B cell (primary cell): ENCODE measurements at regions not wholly inside any gene's neighbourhood (a gene's known extent, or its start where the extent isn't known, plus 50 kb on each side); places are given as distances from the start of the nearest gene placed in this dataset.

Experiments used
- ATAC-seq: fragments of 200-7000 bp; cut with Tn5 transposase; one replicate; pipeline ENCODE4 v1.10.0; 2021; ENCODE audit warnings: low read depth, mild to moderate bottlenecking, moderate number of reproducible peaks, moderate library complexity
- CTCF ChIA-PET: fragments of 350-600 bp; sonication (Branson Sonifier 250); formaldehyde crosslinking; loops from one replicate; lab custom pipeline; 2021; ENCODE audit warnings: antibody characterized with exemption, inconsistent platforms; lab: Charles Lee
- POLR2A ChIA-PET: fragments of 350-600 bp; sonication (Branson Sonifier 250); formaldehyde crosslinking; loops from one replicate; lab custom pipeline; 2021; ENCODE audit warnings: antibody characterized with exemption; lab: Charles Lee
- DNase-seq: peaks from one replicate; pipeline ENCODE4 v3.0.0; 2013
- H2AFZ ChIP-seq: 2 replicates; pipeline ENCODE4 v1.6.1; 2012; ENCODE audit warnings: mild to moderate bottlenecking, low read depth, low read length; ENCODE audit not compliant: insufficient read depth, poor library complexity, severe bottlenecking
- H3K27ac ChIP-seq, 2 donors: 1 replicate in 1 of 2; 2 replicates in 1 of 2; pipeline ENCODE4 v1.5.1; 2012 to 2013; ENCODE audit warnings: low read length in 2 of 2, mild to moderate bottlenecking in 2 of 2, moderate library complexity in 1 of 2
- H3K27me3 ChIP-seq, 4 experiments: fragments of 200-600 bp in 1 of 4; sonication (generic) in 1 of 4; replicated peaks in 1 of 4; 1 replicate in 2 of 4; 2 replicates in 2 of 4; pipeline versions ENCODE4 v1.6.1 to v1.7.0; 2013 to 2016; ENCODE audit warnings: low read length in 3 of 4, mild to moderate bottlenecking in 2 of 4, mixed read lengths in 1 of 4, moderate library complexity in 1 of 4; ENCODE audit not compliant: insufficient read depth in 4 of 4, control insufficient read depth in 3 of 4; ENCODE audit errors: control extremely low read depth in 1 of 4
- H3K36me3 ChIP-seq, 2 experiments: replicated peaks in 1 of 2; 1 replicate in 1 of 2; 2 replicates in 1 of 2; pipeline versions ENCODE4 v1.6.1 to v1.7.1; 2013; ENCODE audit warnings: low read length in 1 of 2; ENCODE audit not compliant: insufficient read depth in 2 of 2, control insufficient read depth in 1 of 2; ENCODE audit errors: control extremely low read depth in 1 of 2, extremely low read depth in 1 of 2
- H3K4me1 ChIP-seq, 2 donors: fragments of 200-600 bp in 1 of 2; sonication (generic) in 1 of 2; 1 replicate in 1 of 2; 2 replicates in 1 of 2; pipeline versions ENCODE4 v1.5.1 to v1.6.1; 2013 to 2017; ENCODE audit warnings: low read length in 2 of 2; ENCODE audit not compliant: control insufficient read depth in 2 of 2, insufficient read depth in 2 of 2
- H3K4me2 ChIP-seq: replicated peaks from 2 replicates; pipeline ENCODE3; 2012; ENCODE audit warnings: mild to moderate bottlenecking, low read depth, low read length; ENCODE audit not compliant: poor library complexity, severe bottlenecking
- H3K4me3 ChIP-seq, 5 experiments: fragments of 200-600 bp in 1 of 5; sonication (generic) in 1 of 5; 1 replicate in 3 of 5; 2 replicates in 2 of 5; pipeline versions ENCODE4 v1.5.1 to v1.7.0; 2011 to 2016; ENCODE audit warnings: low read length in 4 of 5, mild to moderate bottlenecking in 4 of 5, low read depth in 2 of 5, control low read depth in 1 of 5, moderate library complexity in 1 of 5; ENCODE audit not compliant: insufficient read depth in 1 of 5; ENCODE audit errors: control extremely low read depth in 1 of 5, extremely low read depth in 1 of 5
- H3K79me2 ChIP-seq: fragments of 200-600 bp; sonication (generic); one replicate; pipeline ENCODE4 v1.6.0; 2016; ENCODE audit warnings: low read length; ENCODE audit not compliant: control insufficient read depth, insufficient read depth
- H3K9ac ChIP-seq: fragments of 200-600 bp; sonication (generic); 2 replicates; pipeline ENCODE4 v1.6.1; 2017; ENCODE audit warnings: mild to moderate bottlenecking, low read length, moderate library complexity
- H3K9me3 ChIP-seq, 3 donors: one replicate each; pipeline versions ENCODE4 v1.6.1 to v1.7.1; 2013; ENCODE audit warnings: low read length in 2 of 3; ENCODE audit not compliant: control insufficient read depth in 2 of 3, insufficient read depth in 1 of 3; ENCODE audit errors: control extremely low read depth in 1 of 3
- H4K20me1 ChIP-seq: 2 replicates; pipeline ENCODE4 v1.6.0; 2012; ENCODE audit warnings: mild to moderate bottlenecking, low read length; ENCODE audit not compliant: insufficient read depth, control insufficient read depth, poor library complexity, severe bottlenecking
- H3K27ac Mint-ChIP-seq: one replicate; pipeline ENCODE4 v1.8.0; 2021; ENCODE audit warnings: mixed read lengths
- H3K27me3 Mint-ChIP-seq: one replicate; pipeline ENCODE4 v1.8.0; 2021; ENCODE audit warnings: mixed read lengths
- H3K4me1 Mint-ChIP-seq: one replicate; pipeline ENCODE4 v1.8.0; 2021; ENCODE audit warnings: mixed read lengths
- H3K4me3 Mint-ChIP-seq: one replicate; pipeline ENCODE4 v1.8.0; 2021; ENCODE audit warnings: mixed read lengths
- H3K9me3 Mint-ChIP-seq: one replicate; pipeline ENCODE4 v1.8.0; 2022; ENCODE audit warnings: mixed read lengths; ENCODE audit not compliant: insufficient read depth
- EZH2 ChIP-seq: IDR thresholded peaks from 2 replicates; pipeline ENCODE4 v1.6.1; 2012; ENCODE audit warnings: borderline replicate concordance, low read depth, mild to moderate bottlenecking, moderate library complexity, low read length; ENCODE audit not compliant: insufficient read depth, poor library complexity, severe bottlenecking
- WGBS: methylation state at CpG from one replicate; pipeline ENCODE4 v1.1.5; 2013; ENCODE audit warnings: missing lambda C conversion rate; ENCODE audit not compliant: insufficient coverage; 5-methylcytosine and 5-hydroxymethylcytosine counted together
- intact Hi-C: fragments of 100-400 bp; cut with micrococcal nuclease; formaldehyde crosslinking; loops from one replicate; pipeline ENCODE4 v1.10.0; 2022
- TF ChIP-seq, protein P1 (sequence below): fragments of 200-600 bp; IDR thresholded peaks from one replicate; pipeline ENCODE4 v1.8.0; 2022; ENCODE audit warnings: antibody characterized with exemption, mild to moderate bottlenecking

DNA sequence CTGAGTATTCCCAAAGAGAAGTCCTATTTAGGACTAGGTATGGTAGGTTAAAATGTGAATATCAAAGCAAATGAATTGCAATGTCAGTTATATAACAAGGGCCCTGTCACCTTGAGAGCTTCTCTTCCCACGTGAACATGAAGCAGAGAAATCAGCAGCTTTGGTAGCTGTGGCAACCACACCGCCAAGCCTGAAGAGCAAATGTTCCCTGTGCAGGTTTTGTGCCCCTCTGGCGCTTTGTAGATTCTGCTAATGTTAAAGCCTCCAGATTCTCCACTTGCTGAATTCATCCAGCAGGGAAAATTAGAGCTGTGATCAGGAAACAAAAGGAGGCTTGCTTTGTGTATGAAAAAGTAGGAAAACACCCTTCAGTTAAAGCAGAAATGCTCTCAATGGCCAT is 322.6 kb downstream of the RBM43 start:
- Histone ChIP-seq H3K4me3 (no peak overlapping the region), H3K79me2 (no peaks in the 10 kb centered on the region), H3K9me3 (no peaks in the 10 kb centered on the region), H3K4me2 (no peak overlapping the region), H3K4me1 (no peaks in the 10 kb centered on the region), H3K9ac (no peak overlapping the region), H3K27me3 (no peaks in the 10 kb centered on the region), H2AFZ (no peak overlapping the region), H4K20me1 (no peaks in the 10 kb centered on the region), H3K36me3 (no peaks in the 10 kb centered on the region), H3K27ac (no peak overlapping the region)
- Mint-ChIP-seq H3K4me1 (no peaks in the 10 kb centered on the region), H3K27me3 (no peaks in the 10 kb centered on the region), H3K4me3 (no peak overlapping the region), H3K27ac (no peak overlapping the region), H3K9me3 (no peaks in the 10 kb centered on the region)
- ChIA-PET POLR2A (no interaction called here), CTCF (no interaction called here)
- TF ChIP-seq EZH2: no peak
- TF ChIP-seq, protein P1, sequence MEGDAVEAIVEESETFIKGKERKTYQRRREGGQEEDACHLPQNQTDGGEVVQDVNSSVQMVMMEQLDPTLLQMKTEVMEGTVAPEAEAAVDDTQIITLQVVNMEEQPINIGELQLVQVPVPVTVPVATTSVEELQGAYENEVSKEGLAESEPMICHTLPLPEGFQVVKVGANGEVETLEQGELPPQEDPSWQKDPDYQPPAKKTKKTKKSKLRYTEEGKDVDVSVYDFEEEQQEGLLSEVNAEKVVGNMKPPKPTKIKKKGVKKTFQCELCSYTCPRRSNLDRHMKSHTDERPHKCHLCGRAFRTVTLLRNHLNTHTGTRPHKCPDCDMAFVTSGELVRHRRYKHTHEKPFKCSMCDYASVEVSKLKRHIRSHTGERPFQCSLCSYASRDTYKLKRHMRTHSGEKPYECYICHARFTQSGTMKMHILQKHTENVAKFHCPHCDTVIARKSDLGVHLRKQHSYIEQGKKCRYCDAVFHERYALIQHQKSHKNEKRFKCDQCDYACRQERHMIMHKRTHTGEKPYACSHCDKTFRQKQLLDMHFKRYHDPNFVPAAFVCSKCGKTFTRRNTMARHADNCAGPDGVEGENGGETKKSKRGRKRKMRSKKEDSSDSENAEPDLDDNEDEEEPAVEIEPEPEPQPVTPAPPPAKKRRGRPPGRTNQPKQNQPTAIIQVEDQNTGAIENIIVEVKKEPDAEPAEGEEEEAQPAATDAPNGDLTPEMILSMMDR: no peak
- 93% methylated on average over 3 of the region's 3 CpGs for WGBS
- no peak for DNase-seq
- no peak for ATAC-seq
- intact Hi-C loops: no loop called here

DNA sequence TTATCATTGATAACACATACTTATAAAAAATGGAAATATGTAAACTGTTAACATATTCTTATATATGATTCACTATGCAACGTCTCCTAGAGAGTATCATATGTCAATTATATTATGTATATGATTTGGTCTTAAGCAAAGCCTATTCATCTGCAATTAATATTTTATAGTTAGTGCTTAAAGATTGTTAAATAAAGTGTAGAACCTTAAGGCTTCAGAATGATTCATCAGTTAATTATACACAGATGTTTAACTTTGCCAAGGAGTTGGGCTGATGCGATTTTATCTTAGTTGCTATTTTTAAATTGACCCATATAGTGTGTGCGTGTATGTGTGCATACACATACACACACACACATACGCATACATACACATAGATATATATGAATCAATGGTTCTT is 323.1 kb downstream of the RBM43 start:
- no CpG with 5 or more reads among the region's 4 CpGs for WGBS
- intact Hi-C loops: no loop called here
- POLR2A ChIA-PET: no interaction called here

More for the DNA sequence above, 323.1 kb downstream of the RBM43 start:
- Histone ChIP-seq H3K4me2 (no peak overlapping the region), H4K20me1 (no peaks in the 10 kb centered on the region), H3K27me3 (no peaks in the 10 kb centered on the region), H2AFZ (no peak overlapping the region), H3K4me3 (no peak overlapping the region), H3K36me3 (no peaks in the 10 kb centered on the region), H3K79me2 (no peaks in the 10 kb centered on the region), H3K9ac (no peak overlapping the region), H3K27ac (no peak overlapping the region), H3K9me3 (no peaks in the 10 kb centered on the region), H3K4me1 (no peaks in the 10 kb centered on the region)
- Mint-ChIP-seq H3K27ac (no peak overlapping the region), H3K9me3 (no peaks in the 10 kb centered on the region), H3K27me3 (no peaks in the 10 kb centered on the region), H3K4me1 (no peaks in the 10 kb centered on the region), H3K4me3 (no peak overlapping the region)
- DNase-seq (no peak), ATAC-seq (no peak)
- CTCF ChIA-PET: no interaction called here
- TF ChIP-seq, protein P1: no peak
